ENCODE measurements at regions not wholly inside any gene's neighbourhood (a gene's known extent, or its start where the extent isn't known, plus 50 kb on each side); places are given as distances from the start of the nearest gene placed in this dataset.

DNA sequence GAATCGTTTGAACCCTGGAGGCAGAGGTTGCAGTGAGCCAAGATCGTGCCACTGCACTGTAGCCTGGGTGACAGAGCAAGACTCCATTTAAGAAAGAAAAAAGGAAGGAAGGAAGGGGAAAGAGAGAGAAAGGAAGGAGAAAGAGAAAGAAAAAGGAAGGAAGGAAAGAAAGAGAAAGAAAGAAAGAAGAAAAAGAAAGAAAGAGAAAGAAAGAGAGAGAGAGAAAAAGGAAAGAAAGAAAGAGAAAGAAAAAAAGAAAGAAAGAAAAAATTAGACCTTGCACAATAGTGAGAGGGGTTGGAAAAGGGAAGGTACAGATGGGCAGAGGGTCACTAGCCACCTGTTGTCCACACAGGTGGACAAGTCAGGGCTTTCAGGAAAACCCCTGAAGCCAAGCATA is 57.6 kb upstream of the RTL6 start:
- DNase-seq (ENCODE audit: low read depth in 2 of 2), result no peak

DNA sequence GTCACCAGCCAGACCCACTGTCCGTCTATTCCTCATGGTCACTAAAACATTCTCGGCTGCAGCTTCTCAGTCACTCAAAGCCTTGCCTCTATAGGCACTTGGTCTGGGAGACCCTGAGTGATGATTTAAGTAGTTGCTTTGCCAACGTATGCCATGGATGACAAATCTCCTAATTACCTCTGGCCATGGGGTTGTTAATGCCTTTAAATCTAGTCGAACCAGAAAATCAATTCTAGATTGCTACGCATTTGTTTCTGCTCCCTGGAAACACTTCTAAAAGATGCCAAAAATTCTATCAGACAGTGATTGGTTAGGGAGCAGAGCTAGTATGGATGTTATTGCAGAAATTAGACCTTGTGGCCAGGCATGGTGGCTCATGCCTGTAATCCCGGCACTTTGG is 57.0 kb upstream of the RTL6 start:
- no peak for DNase-seq (ENCODE audit: low read depth in 2 of 2)

DNA sequence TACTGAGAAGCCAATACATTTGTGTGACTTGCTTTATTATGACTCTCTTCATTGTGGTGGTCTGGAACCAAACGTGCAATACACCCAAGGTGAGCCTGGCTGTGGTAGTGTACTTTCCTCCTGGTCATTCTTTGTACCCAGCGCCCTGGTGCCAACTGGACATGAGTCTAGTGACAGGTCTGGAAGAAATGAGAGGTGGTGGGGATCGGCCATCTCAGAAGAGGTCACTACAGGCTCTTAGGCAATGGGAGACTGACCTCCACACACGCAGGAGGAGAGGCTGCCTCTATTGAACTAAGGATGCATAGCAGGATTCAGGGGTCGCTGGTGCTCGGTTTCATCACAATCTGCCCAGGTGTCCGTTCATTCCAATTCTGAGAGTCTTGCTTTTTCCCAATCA is 56.4 kb upstream of the RTL6 start:
- DNase-seq (ENCODE audit: low read depth in 2 of 2), result no peak

DNA sequence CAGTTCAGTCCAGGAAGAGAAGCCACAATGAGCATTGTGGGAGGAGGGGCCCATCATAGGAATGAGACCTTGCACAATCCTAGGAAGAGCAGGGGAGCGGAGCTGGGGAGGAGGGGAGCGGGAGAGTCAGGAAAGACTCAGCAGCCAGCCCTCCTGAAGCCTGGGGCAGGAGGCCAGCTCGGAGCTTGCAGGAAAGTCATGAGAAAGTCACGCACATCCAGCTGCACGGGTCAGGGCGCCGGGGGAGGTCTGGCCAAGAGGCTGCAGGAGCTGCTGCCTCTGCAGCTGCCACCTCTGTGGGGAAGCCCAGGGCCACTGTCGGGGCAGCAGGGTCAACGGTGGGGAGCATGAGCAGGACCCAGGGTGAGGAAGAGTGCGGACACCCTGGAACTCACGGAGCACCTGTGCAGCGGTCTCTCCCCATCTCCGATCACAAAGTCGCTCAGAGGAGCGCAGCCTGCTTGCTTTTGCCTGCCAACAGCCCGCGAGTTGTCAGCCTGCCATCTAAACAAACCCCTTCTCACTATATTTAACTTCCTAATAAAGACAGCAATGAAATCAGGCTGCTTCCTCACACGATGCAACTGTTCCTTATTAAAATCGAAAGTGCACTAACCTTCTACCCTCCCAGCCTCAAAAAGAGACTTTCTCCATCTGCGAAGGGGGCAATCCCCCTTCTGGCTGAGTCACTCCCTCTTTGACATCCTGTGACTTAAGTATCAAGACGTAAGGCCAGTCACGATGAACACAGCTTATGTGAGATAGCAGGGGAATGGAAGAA is 52.9 kb upstream of the RTL6 start:
- DNase-seq (ENCODE audit: low read depth in 2 of 2), result no peak

DNA sequence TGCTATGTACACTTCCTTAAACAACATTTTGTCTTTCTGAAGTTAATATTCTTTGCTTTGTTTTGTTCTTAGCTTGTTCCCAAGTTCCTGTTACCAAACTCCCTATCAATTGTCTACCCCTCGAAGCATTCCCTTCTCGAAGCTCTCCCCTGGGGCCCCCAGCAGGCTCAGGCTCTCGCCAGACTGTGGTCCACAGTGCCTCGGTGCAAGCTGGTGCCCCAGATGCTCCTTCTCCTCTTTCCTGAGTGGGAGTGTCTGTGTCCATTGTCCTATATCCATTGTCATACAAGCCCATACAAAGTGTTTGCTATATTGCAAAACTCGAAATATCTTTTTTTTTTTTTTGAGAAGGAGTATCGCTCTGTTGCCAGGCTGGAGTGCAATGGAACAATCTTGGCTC is 51.7 kb upstream of the RTL6 start:
- no peak for DNase-seq (ENCODE audit: low read depth in 2 of 2)

DNA sequence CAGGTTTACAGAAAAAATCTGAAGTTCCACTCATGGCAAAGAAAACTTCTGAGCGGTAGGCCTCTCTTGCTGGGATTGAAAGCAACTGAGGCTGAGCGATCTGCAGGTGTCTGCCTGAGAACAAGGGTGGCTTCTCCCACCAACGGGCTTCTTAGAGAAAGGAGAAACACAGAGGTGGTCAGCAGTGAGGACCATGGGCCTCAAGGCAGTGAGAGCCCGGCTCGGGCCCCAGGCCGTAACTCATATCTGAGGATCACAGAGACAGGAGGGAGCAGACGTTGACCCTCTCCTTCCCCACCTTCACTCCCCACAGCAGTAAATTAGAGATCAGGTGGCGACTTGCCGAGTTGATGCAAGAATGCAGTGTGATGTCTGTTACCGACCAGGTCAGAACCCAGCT is 50.9 kb upstream of the RTL6 start:
- DNase-seq (ENCODE audit: low read depth in 2 of 2), result no peak

Measured in stimulated activated CD4-positive, alpha-beta T cell treated with anti-CD3 and anti-CD28 coated beads, Interleukin-1b, Interleukin-23, amount 100 ng/mL, for 1 hour (primary cell).